ENCODE measurements at regions not wholly inside any gene's neighbourhood (a gene's known extent, or its start where the extent isn't known, plus 50 kb on each side); places are given as distances from the start of the nearest gene placed in this dataset.

- no peaks in the 10 kb centered on the region for H3K9me3 Mint-ChIP-seq (ENCODE audit: insufficient read depth)
- H3K36me3 Mint-ChIP-seq (ENCODE audit: low read depth), result no peaks in the 10 kb centered on the region
- POLR2A ChIA-PET, result no interaction called here
- no peaks in the 10 kb centered on the region for H3K4me1 Mint-ChIP-seq (ENCODE audit: low read depth)
- ATAC-seq (no peak), DNase-seq (no peak)
- H3K27ac Mint-ChIP-seq, result no peak overlapping the region
- H3K27me3 Mint-ChIP-seq (ENCODE audit: low read depth), result no peaks in the 10 kb centered on the region
- no peak overlapping the region for H3K4me3 Mint-ChIP-seq
- CTCF ChIA-PET, result no interaction called here
Measured at GRCh38 chr2:40716879-40717278, 265.0 kb upstream of the SLC8A1 start.

GRCh38 chr2:40719414-40719813 is 267.5 kb upstream of the SLC8A1 start:
- DNase-seq (no peak), ATAC-seq (no peak)
- Mint-ChIP-seq H3K27ac (no peak overlapping the region), H3K4me3 (no peak overlapping the region), H3K9me3 (ENCODE audit: insufficient read depth) (no peaks in the 10 kb centered on the region), H3K27me3 (ENCODE audit: low read depth) (no peaks in the 10 kb centered on the region), H3K36me3 (ENCODE audit: low read depth) (no peaks in the 10 kb centered on the region), H3K4me1 (ENCODE audit: low read depth) (no peaks in the 10 kb centered on the region)
- POLR2A ChIA-PET, result no interaction called here
- CTCF ChIA-PET, result no interaction called here

- Mint-ChIP-seq H3K4me1 (ENCODE audit: low read depth) (no peaks in the 10 kb centered on the region), H3K9me3 (ENCODE audit: insufficient read depth) (no peaks in the 10 kb centered on the region), H3K27me3 (ENCODE audit: low read depth) (no peaks in the 10 kb centered on the region), H3K36me3 (ENCODE audit: low read depth) (no peaks in the 10 kb centered on the region), H3K27ac (no peak overlapping the region), H3K4me3 (no peak overlapping the region)
- no peak for DNase-seq
- ChIA-PET CTCF (no interaction called here), POLR2A (no interaction called here)
- ATAC-seq, result no peak
Measured at GRCh38 chr2:40721595-40721994, 269.7 kb upstream of the SLC8A1 start.

- H3K4me3 Mint-ChIP-seq, result no peak overlapping the region
- H3K4me1 Mint-ChIP-seq (ENCODE audit: low read depth), result no peaks in the 10 kb centered on the region
- no peaks in the 10 kb centered on the region for H3K27me3 Mint-ChIP-seq (ENCODE audit: low read depth)
- H3K9me3 Mint-ChIP-seq (ENCODE audit: insufficient read depth), result no peaks in the 10 kb centered on the region
- H3K36me3 Mint-ChIP-seq (ENCODE audit: low read depth), result no peaks in the 10 kb centered on the region
- POLR2A ChIA-PET, result no interaction called here
- ATAC-seq (no peak), DNase-seq (no peak)
- CTCF ChIA-PET, result no interaction called here
- H3K27ac Mint-ChIP-seq, result no peak overlapping the region
Measured at GRCh38 chr2:40723194-40723593, 271.3 kb upstream of the SLC8A1 start.

- no peaks in the 10 kb centered on the region for H3K36me3 Mint-ChIP-seq (ENCODE audit: low read depth)
- ChIA-PET POLR2A (no interaction called here), CTCF (no interaction called here)
- ATAC-seq (no peak), DNase-seq (no peak)
- no peaks in the 10 kb centered on the region for H3K27me3 Mint-ChIP-seq (ENCODE audit: low read depth)
- no peaks in the 10 kb centered on the region for H3K4me1 Mint-ChIP-seq (ENCODE audit: low read depth)
- no peak overlapping the region for H3K4me3 Mint-ChIP-seq
- no peak overlapping the region for H3K27ac Mint-ChIP-seq
- no peaks in the 10 kb centered on the region for H3K9me3 Mint-ChIP-seq (ENCODE audit: insufficient read depth)
Measured at GRCh38 chr2:40725040-40725439, 273.1 kb upstream of the SLC8A1 start.

- Mint-ChIP-seq H3K27ac (no peak overlapping the region), H3K4me1 (ENCODE audit: low read depth) (no peaks in the 10 kb centered on the region), H3K4me3 (no peak overlapping the region), H3K9me3 (ENCODE audit: insufficient read depth) (no peaks in the 10 kb centered on the region), H3K36me3 (ENCODE audit: low read depth) (no peaks in the 10 kb centered on the region), H3K27me3 (ENCODE audit: low read depth) (no peaks in the 10 kb centered on the region)
- ChIA-PET CTCF (no interaction called here), POLR2A (no interaction called here)
- DNase-seq (no peak), ATAC-seq (no peak)
Measured at GRCh38 chr2:40725950-40726349, 274.1 kb upstream of the SLC8A1 start.

GRCh38 chr2:40734797-40735196 is 282.9 kb upstream of the SLC8A1 start:
- no peak overlapping the region for H3K4me3 Mint-ChIP-seq
- no peaks in the 10 kb centered on the region for H3K36me3 Mint-ChIP-seq (ENCODE audit: low read depth)

GRCh38 chr2:40737180-40737579 is 285.3 kb upstream of the SLC8A1 start:
- no peak overlapping the region for H3K4me3 Mint-ChIP-seq
- H3K4me1 Mint-ChIP-seq (ENCODE audit: low read depth), result no peaks in the 10 kb centered on the region
- no peak overlapping the region for H3K27ac Mint-ChIP-seq
- no peaks in the 10 kb centered on the region for H3K36me3 Mint-ChIP-seq (ENCODE audit: low read depth)
- H3K27me3 Mint-ChIP-seq (ENCODE audit: low read depth), result no peaks in the 10 kb centered on the region
- H3K9me3 Mint-ChIP-seq (ENCODE audit: insufficient read depth), result no peaks in the 10 kb centered on the region
- no peak for DNase-seq
- CTCF ChIA-PET, result no interaction called here
- ATAC-seq, result no peak
- POLR2A ChIA-PET, result no interaction called here

More at GRCh38 chr2:40734797-40735196, 282.9 kb upstream of the SLC8A1 start:
- Mint-ChIP-seq H3K27me3 (ENCODE audit: low read depth) (no peaks in the 10 kb centered on the region), H3K9me3 (ENCODE audit: insufficient read depth) (no peaks in the 10 kb centered on the region), H3K27ac (no peak overlapping the region), H3K4me1 (ENCODE audit: low read depth) (no peaks in the 10 kb centered on the region)
- ChIA-PET POLR2A (no interaction called here), CTCF (no interaction called here)
- DNase-seq (no peak), ATAC-seq (no peak)

- Mint-ChIP-seq H3K27me3 (ENCODE audit: low read depth) (no peaks in the 10 kb centered on the region), H3K27ac (no peak overlapping the region), H3K4me1 (ENCODE audit: low read depth) (no peaks in the 10 kb centered on the region), H3K9me3 (ENCODE audit: insufficient read depth) (no peaks in the 10 kb centered on the region), H3K36me3 (ENCODE audit: low read depth) (no peaks in the 10 kb centered on the region), H3K4me3 (no peak overlapping the region)
- POLR2A ChIA-PET, result no interaction called here
- DNase-seq (no peak), ATAC-seq (no peak)
- CTCF ChIA-PET, result no interaction called here
Measured at GRCh38 chr2:40740419-40740818, 288.5 kb upstream of the SLC8A1 start.

- no peak overlapping the region for H3K4me3 Mint-ChIP-seq
- H3K4me1 Mint-ChIP-seq (ENCODE audit: low read depth), result no peaks in the 10 kb centered on the region
- H3K27ac Mint-ChIP-seq, result no peak overlapping the region
- CTCF ChIA-PET, result no interaction called here
- H3K36me3 Mint-ChIP-seq (ENCODE audit: low read depth), result no peaks in the 10 kb centered on the region
- H3K27me3 Mint-ChIP-seq (ENCODE audit: low read depth), result no peaks in the 10 kb centered on the region
- DNase-seq (no peak), ATAC-seq (no peak)
- H3K9me3 Mint-ChIP-seq (ENCODE audit: insufficient read depth), result no peaks in the 10 kb centered on the region
- POLR2A ChIA-PET, result no interaction called here
Measured at GRCh38 chr2:40741532-40741931, 289.6 kb upstream of the SLC8A1 start.

- H3K4me3 Mint-ChIP-seq, result no peak overlapping the region
- ATAC-seq (no peak), DNase-seq (no peak)
- POLR2A ChIA-PET, result no interaction called here
- CTCF ChIA-PET, result no interaction called here
- no peaks in the 10 kb centered on the region for H3K27me3 Mint-ChIP-seq (ENCODE audit: low read depth)
- no peak overlapping the region for H3K27ac Mint-ChIP-seq
- no peaks in the 10 kb centered on the region for H3K36me3 Mint-ChIP-seq (ENCODE audit: low read depth)
- no peaks in the 10 kb centered on the region for H3K4me1 Mint-ChIP-seq (ENCODE audit: low read depth)
- no peaks in the 10 kb centered on the region for H3K9me3 Mint-ChIP-seq (ENCODE audit: insufficient read depth)
Measured at GRCh38 chr2:40746191-40746590, 294.3 kb upstream of the SLC8A1 start.

GRCh38 chr2:40751981-40752380 is 300.1 kb upstream of the SLC8A1 start:
- no peak overlapping the region for H3K27ac Mint-ChIP-seq
- H3K4me3 Mint-ChIP-seq, result no peak overlapping the region
- CTCF ChIA-PET, result no interaction called here
- POLR2A ChIA-PET, result no interaction called here
- H3K36me3 Mint-ChIP-seq (ENCODE audit: low read depth), result no peaks in the 10 kb centered on the region
- no peaks in the 10 kb centered on the region for H3K27me3 Mint-ChIP-seq (ENCODE audit: low read depth)
- no peaks in the 10 kb centered on the region for H3K9me3 Mint-ChIP-seq (ENCODE audit: insufficient read depth)
- no peaks in the 10 kb centered on the region for H3K4me1 Mint-ChIP-seq (ENCODE audit: low read depth)
- ATAC-seq (no peak), DNase-seq (no peak)

GRCh38 chr2:40752796-40753195 is 300.9 kb upstream of the SLC8A1 start:
- ATAC-seq (no peak), DNase-seq (no peak)
- POLR2A ChIA-PET, result no interaction called here
- Mint-ChIP-seq H3K27me3 (ENCODE audit: low read depth) (no peaks in the 10 kb centered on the region), H3K4me3 (no peak overlapping the region), H3K4me1 (ENCODE audit: low read depth) (no peaks in the 10 kb centered on the region), H3K27ac (no peak overlapping the region), H3K9me3 (ENCODE audit: insufficient read depth) (no peaks in the 10 kb centered on the region), H3K36me3 (ENCODE audit: low read depth) (no peaks in the 10 kb centered on the region)
- CTCF ChIA-PET, result no interaction called here

- ATAC-seq, result no peak
- POLR2A ChIA-PET, result no interaction called here
- no peak overlapping the region for H3K4me3 Mint-ChIP-seq
- no peaks in the 10 kb centered on the region for H3K27me3 Mint-ChIP-seq (ENCODE audit: low read depth)
- no peaks in the 10 kb centered on the region for H3K9me3 Mint-ChIP-seq (ENCODE audit: insufficient read depth)
- H3K36me3 Mint-ChIP-seq (ENCODE audit: low read depth), result no peaks in the 10 kb centered on the region
- H3K27ac Mint-ChIP-seq, result no peak overlapping the region
- CTCF ChIA-PET, result no interaction called here
- DNase-seq, result no peak
- no peaks in the 10 kb centered on the region for H3K4me1 Mint-ChIP-seq (ENCODE audit: low read depth)
Measured at GRCh38 chr2:40754912-40755311, 303.0 kb upstream of the SLC8A1 start.
